Suppressor macrophage treated with lipopolysaccharide for 1 hour (primary cell): ENCODE measurements at regions not wholly inside any gene's neighbourhood (a gene's known extent, or its start where the extent isn't known, plus 50 kb on each side); places are given as distances from the start of the nearest gene placed in this dataset.
"Not testable (repeated sequence)": the region's sequence is repeated elsewhere in the genome, so short reads cannot be mapped to it uniquely, and the experiment has no call there.

Experiments used
- DNase-seq, 3 donors: peaks; one replicate each; pipeline ENCODE4 v3.0.0-alpha.2; 2020 to 2022

GRCh38 chr22:15583007-15583406 is 55.0 kb downstream of the OR11H1 start:
- not testable (repeated sequence) for DNase-seq

DNA sequence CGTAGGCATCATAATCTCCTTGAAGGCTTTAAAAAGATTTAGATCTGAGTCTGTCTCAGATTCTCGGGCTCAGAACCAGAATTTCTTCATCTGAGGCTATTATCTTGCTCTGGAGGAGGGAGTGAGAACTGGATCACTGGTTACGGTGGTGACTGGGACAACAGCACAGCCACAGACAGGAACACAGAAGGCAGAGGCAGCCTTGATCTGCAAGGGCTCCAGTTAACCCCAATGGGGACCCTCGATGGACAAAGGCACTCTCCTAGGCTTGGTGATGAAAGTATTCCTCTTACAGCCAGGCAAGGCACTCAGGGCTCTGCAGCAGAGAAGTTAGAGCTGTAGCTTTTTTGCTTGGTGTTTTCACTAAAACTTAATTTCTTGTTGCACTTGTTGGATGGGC is 74.2 kb downstream of the OR11H1 start:
- DNase-seq, result not testable (repeated sequence)

DNA sequence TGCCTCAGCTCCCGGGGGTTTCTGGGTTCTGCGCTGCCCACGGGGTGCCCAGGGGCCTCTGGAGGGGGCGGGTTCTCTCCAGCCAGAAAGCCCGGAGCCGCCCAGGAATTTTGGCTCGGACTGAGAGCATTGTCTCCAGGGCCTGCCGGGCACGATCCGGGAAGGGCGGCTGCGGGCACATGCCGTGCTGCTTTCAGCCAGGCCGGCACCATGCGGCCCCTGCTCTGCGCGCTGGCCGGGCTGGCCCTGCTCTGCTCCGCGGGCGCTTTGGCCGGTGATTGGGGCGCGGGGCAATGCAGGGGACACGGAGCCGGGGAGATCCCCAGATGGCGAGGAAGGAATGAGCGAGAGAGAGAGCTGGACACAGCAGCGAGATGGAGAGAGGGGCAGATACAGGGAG is 75.1 kb downstream of the OR11H1 start:
- not testable (repeated sequence) for DNase-seq

GRCh38 chr22:15604176-15604575 is 76.2 kb downstream of the OR11H1 start:
- not testable (repeated sequence) for DNase-seq

- not testable (repeated sequence) for DNase-seq
These were observed 76.7 kb downstream of the OR11H1 start for GRCh38 chr22:15604679-15605078.

DNA sequence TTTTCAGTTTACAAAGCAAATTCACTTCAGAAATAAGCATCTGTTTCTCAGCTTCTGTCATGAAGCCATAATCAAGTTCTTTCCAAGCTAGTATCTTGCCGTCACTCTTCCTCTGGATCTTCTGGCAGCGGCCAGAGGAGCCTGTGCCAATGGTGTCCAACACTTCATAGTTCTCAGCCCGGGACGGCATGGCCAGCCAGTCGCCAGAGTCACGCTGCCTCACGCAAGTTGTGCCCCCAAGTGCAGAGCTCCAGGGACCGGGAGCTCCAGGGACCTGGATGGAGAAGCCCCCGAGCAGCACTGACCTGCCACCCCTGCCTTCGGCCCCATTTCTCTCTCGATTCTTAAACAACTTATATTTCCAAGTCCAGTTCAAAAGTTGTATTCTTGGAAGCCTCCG is 76.9 kb upstream of the POTEH start:
- DNase-seq, result not testable (repeated sequence)

DNA sequence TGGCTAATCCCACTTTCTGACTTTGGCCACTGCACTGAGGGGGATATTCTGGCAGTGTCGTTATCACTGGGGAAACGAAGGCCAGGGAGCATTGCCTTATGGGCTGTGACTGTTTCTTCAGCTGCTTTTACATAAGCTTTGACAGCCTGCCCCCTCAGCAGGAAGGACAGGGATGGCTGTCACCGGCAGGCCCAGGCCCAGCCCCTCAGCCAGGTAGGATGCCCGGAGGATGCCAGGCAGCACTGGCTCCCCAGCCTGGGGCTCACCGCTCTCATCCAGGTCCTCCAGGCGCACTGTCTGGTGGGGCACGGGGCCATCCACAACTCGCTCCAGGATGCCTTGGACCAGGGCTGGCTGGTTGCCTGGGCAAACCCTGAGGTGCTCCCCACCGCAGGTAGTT is 74.7 kb upstream of the POTEH start:
- not testable (repeated sequence) for DNase-seq

DNA sequence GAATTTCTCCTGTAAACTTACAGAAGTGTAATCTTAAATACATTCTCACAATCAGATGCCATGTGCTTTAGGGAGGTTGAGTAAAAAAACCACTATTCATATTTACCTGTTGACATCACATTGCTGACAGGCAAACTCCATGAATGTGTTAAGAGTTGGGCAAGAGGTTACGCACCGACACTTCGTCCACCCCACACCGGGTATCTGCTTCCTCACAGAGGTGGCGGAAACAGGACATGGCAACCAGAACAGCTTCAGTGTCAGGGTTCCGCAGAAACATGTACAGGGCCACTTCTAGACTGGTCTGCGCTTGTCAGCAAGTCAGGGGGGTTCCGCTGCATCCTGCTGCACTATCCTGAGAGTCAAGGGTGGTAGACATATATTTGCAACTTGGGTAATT is 61.6 kb upstream of the POTEH start:
- not testable (repeated sequence) for DNase-seq

DNA sequence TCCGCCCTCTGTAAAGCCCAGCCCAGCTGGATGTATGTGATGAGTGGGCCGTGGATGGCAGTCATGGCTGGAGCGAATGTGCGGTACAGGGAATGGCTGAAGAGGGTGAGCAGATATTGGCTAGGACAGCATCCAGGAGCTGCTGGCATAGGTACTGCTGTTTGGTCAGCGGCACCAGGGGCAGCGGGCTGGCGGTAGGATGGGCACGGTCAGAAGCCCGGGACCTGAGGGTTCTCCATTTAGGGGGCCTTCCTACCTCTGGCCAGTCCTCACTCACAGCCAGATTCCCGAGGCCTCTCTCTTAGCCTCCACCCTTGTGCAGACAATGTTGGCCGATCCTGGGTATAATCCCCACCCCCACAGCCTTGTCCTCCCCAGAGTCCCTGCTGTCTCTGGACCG is 53.1 kb upstream of the POTEH start:
- peak in 1 of 3 donors; percentile 11 for DNase-seq

- DNase-seq, result not testable (repeated sequence)
These were observed 52.4 kb upstream of the POTEH start for GRCh38 chr22:15637471-15637870.

DNA sequence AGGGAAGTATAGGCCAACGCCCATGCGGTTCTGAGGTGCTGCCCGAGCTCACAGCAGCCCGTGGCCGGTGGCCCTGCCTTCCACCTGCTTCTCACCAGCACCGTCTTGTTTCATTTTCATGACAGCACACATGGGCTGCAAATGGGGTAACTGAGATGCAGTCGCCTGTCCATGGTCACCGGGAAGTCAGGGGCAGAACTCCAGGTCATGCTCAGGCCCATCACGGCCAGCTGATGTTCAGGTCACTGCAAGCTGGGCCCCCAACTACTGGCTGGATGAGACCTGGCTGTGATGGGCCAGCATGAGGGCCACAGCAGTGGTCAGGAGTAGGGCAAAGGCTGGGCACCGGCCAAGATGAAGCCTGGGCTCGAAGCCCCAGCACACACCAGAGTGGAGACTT is 51.9 kb upstream of the POTEH start:
- DNase-seq, result not testable (repeated sequence)
